HG02973 (cell line): ENCODE measurements at regions not wholly inside any gene's neighbourhood (a gene's known extent, or its start where the extent isn't known, plus 50 kb on each side); places are given as distances from the start of the nearest gene placed in this dataset.
"Not testable (repeated sequence)": the region's sequence is repeated elsewhere in the genome, so short reads cannot be mapped to it uniquely, and the experiment has no call there.

Experiments
- ATAC-seq: cut with Tn5 transposase; IDR thresholded peaks from one replicate; pipeline ENCODE4 v1.9.1; 2021; ENCODE audit warnings: moderate library complexity; ENCODE audit not compliant: unreplicated experiment

DNA sequence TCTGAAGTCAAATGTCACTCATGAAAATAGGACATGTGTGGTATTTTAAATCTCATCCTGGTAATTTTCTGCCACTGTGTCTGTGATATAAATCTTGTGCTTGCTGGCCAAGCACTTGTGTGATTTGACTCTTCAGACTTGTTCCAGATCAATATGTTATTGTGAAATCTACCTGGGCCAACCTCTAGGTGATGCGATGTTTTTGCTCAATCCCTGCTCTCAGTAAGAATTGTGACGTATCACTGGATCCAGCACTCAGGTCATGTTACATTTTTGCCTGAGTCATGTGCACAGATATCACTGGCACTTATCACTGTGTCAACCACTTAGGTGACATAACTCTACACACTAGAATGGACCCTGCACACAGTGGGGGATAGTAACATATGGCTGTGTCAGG, 100.4 kb upstream of the BPY2C start:
- ATAC-seq, result not testable (repeated sequence)

DNA sequence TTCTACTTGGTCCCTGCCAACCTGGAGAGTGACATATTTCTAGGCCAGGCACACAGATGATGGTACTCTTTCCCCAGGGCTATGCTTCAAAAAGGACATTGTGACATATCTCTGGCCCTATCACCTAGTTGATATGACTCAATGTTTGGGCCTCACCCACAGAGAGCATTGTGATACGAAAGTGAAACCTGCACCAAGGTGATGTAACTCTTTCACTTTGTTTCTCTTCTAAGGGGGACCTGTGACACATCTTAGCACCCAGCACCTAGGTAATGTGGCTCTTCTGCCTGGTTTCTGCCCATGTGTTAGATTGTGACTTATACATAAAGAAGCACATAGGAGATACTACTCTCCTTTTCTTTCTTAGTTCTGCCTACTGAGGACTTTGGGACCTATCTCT, 96.1 kb upstream of the BPY2C start:
- ATAC-seq, result peak; percentile 78

DNA sequence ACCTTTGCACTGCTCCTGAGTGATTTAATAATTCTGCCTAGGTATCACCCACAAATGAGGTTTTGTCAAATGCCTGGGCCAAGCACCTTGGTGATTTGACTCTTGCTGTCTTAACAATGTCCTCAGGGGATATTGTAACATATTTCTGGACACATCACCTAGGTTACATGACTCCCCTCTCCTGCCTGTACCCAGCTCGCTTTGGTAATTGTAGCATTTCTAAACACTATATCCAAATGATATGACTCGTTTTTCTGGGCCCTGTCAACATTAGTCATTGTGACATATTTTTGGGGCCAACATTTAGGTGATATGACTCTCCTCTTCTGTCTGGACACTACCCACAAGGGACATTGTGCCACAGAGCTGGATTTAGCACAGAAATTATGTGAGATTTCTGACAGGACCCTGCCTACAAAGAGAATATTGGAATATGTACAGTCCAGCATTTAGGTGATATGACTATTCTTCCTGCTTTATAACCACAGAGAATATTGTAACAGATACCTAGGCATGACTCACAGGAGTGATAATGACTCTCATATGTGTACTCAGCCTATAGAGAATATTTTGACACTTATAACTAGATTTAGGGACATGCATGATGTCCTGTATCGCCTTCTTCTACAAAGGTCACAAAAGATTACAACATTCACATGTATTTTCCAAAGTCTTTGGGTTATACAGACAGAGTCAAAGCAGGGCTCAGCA, 80.4 kb upstream of the BPY2C start:
- ATAC-seq, result not testable (repeated sequence)

DNA sequence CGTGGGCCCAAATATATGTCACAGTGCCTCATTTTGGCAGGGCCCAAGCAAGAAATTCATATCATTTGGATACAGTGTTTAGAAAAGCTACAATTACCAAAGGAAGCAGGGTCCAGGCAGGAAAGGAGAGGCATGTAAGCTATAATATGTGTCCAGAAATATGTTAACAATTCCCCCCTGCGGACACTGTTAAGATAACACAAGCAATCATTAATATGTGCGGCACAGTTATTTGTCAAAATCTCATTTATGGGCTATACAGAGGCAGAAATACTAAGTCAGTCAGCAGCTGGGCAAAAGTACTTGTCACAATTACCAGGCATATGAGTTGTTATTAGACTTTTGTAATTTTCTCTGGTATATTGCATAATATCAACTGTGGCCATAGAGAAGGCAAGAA, 69.0 kb upstream of the BPY2C start:
- ATAC-seq, result not testable (repeated sequence)

DNA sequence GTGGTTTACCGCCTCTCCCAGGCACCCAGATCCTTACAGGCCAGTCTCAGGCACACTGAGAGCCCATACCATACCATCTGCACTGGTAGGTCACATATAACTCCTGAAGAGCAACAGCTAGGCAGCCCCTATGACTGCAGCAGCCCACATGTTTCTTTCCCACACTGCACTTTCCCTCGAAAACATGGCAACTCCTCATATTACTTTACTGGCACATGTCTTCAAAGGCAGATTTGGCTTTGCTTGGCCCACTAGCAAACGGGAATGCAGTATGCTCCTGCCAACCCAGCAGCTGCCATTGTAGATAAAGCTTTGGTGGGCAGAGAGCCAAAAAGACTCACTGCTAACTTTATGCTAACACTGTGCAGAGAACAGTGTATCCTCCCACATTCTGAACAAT, 56.3 kb upstream of the BPY2C start:
- not testable (repeated sequence) for ATAC-seq
